SKM-1 (cell line): ENCODE measurements at regions not wholly inside any gene's neighbourhood (a gene's known extent, or its start where the extent isn't known, plus 50 kb on each side); places are given as distances from the start of the nearest gene placed in this dataset.

Experiments used
- DNase-seq: peaks from one replicate; lab custom pipeline; 2025; ENCODE audit not compliant: unreplicated experiment; lab: John Stamatoyannopoulos, UW

DNA sequence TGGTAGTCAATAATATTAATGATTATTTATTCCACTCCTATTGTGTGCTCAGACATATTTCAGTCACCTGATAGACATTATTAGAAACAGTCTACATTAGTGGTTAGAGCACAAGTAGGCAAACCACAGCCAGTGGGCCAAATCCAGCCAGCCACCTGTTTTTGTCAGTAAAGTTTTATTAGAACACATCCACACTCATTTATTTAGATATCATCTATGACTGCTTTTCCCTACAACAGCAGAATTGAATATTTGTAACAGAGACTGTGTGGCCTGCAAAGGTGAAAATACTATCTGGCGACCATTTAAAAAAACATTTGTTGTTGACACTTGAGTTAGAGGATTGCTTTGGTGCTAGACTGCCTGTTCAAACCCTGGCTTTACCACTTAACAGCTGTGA is 220.0 kb upstream of the ZFP64 start:
- no peak for DNase-seq

DNA sequence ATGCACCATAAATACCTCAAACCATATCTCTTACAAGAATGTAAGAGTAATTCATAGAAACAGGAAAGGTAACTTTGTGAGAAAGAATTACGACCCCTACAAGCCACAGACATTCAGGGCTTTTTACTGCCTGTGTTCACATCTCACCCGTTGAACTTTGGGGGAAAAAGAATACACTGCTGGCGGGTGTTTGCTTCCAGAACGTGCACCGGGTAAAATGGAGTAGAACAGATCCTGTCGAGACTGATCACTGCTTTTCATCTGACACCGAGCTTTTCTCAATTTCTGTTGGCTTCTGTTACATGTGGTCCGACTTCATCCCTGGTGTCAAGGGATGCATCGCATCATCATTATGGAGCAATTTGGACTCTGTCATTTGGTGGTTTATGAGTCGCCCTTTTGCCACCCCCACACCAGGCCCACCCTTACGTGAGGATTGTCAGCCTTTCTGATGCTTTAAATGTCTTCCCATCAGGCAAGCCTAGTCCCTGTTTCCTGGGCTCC is 219.2 kb upstream of the ZFP64 start:
- no peak for DNase-seq

DNA sequence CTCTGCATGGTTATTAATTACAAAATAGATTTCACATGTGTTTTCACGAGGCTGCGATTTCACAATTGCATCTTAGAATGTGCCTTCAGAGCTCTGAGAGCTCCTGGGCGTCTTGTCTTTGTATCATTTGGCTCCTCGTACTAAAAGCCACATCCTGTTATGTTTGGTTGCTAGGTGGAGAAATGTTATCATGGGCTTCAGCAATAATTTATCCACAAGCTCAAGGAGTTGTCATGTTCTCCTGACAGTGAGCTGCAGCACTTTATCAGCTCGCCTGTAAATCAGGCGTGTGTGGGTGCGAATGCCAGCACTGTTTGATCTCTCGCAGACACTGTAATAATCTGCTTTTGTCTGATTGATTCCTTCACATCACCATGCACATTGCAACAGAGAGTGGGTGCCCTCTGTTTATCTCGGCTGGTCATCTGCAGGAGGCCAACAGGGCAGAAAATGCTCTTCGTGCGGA is 218.6 kb upstream of the ZFP64 start:
- DNase-seq = no peak

DNA sequence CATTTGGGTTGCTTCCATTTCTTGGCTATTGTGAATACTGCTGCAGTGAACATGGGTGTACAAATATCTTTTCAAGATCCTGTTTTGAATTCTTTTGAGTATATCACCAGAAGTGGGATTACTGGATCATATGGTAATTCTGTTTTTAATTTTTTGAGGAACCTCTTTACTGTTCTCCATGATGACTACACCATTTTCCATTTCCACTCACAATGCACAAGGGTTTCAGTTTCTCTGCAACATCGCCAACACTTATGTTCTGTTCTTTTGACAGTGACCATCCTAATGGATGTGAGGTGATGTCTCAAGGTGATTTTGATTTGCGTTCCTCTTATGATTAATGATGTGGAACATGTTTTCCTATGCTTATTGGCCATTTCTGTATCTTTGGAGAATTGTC is 214.4 kb upstream of the ZFP64 start:
- no peak for DNase-seq

DNA sequence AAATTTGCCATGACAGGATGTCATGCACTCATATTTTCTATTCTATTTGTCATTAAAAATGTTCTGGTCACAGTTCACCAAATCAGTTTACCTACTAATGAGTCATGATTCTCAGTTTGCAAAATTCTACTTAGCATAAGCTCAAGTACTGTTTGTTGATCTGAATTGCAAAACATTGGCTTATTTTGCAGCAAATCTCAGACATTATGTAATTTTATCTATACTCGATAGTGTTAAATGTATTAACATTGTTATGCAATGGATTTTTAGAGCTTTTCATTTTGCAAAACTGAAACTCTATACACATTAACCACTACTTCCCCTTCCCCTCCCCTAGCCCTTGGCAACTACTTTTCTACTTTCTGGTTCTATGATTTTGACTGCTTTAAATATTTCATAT is 213.8 kb upstream of the ZFP64 start:
- DNase-seq = peak; percentile 31

DNA sequence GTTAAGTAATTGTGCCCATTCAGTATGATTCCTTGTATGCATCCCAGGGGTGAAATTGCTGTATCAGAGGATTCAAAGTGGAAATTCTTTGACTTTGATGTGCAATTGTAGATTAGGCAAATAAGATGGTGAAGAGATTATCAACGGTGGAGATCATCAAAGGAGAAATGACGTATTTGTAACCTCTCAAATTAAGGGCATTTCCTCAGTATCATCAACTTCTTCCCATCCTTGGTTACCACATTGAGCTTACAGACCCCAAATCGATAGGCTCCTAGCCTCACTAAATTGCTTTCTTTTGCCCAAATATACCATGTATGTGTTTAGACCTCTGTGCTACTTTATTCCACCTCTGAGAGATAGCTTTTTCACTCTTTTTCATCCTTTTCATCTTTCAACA is 213.1 kb upstream of the ZFP64 start:
- no peak for DNase-seq

DNA sequence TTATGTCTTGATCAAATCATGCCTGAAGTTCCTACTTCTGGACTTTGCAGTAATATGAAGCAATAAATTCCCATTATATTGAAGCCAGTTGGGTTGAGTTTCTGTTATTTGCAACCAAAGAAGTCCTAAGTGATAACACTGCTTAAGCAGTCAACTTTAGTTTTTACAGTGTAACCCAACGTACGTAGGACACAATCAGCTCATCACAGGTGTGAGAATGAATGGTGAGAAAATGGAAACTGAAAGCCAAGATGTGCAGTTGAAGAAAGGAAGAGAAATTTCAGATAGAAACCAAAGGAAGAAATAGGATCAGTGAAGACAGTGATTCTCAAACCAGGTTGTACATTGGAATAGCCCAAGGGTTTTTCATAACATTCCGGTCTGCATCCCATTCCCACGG is 211.4 kb upstream of the ZFP64 start:
- DNase-seq = no peak

DNA sequence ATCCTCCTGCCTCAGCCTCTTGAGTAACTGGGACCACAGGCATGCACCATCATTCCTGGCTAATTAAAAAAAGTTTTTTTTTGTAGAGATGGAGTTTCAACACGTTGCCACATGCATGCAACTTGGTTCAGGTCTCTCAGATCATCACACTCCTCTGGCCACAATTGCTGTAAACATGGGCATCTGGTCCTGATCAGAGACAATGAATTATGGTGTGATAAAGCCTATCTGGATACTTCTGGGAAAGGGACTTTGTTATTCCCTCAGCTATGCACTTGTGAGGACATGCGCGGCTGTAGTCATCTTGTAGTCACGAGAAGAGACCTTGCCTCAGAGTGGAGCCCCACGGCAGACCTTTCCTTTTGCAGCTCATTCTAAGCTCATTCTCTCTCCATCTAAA is 210.9 kb upstream of the ZFP64 start:
- DNase-seq = no peak

DNA sequence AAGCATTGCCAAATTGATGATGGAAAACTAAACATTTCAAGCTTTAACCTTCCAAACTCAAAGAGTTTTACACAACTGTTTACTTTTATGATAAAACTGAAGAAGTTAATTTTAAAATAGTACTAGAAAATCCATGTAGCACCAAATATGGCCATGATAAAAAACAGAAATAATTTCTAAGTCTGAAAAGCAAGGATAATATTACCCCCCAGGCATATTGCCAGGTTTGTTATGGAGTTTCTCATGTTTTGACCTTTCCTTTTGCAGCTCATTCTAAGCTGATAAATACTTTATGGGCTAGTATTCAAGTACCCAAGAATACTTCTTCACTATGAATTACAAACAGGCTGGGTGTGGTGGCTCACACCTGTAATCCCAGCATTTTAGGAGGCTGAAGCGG is 209.9 kb upstream of the ZFP64 start:
- no peak for DNase-seq

DNA sequence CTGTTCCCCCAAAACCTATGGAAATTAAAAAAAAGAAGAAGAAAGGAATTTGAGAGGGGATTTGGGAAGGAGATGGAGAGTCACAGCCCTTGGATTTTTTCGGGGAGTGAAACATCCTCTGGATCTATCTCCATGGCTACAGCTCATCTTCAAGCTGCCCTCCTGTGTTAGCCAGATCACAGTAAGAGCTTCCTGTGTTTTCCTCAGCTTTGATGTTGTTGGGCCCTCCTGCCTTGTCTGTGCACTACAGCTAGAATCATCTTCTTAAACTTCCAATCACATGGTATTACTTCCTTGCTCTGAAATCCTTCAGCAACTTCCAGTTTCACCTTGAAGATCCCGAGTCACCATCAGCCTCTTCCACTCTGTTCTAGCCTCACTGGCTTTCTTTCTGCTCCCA is 207.8 kb upstream of the ZFP64 start:
- DNase-seq = no peak

DNA sequence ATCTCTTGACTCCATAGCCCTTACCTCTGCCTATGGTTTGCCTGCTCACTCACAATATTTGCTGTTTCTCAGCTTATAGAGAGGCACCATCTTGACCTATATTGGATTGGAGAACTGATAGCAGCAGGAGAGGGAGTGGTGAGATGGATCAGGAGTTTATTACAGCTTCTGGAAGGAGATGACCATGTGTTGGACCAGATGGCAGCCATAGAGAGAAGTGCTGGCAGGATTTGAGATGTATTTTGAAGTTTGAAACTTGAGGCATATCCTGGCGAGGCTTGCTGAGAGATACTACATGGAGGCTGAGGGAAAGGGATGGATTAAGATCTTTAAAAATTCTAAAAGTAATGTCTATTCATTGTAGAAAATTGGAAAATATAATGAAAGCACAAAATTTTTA is 198.0 kb upstream of the ZFP64 start:
- DNase-seq = no peak

DNA sequence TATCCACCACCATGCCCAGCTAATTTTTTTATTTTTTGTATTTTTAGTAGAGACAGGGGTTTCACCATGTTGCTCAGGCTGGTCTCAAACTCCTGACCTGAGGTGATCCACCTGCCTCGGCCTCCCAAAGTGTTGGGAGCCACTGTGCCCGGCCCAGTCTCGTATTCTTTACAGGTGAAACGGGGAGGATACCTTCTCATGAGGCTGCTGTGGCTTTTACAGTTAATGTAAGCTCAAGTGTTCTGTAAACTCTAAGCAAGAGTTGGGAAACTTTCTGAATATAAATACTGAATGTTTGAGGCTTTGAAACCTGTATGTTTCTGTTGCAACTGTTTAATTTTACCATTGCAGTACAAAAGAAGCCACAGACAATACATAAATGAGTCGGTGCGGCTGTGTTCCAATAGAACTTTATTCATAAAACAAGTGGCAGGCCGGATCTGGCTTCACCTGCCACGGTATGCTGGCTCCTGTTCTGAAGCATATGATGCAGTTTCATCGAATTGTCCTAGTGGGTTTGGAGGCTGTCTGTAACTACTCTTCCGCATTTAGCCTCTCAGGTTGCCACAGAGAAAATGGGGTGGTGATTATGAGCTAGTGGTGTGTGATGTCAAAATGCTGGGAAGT is 192.5 kb upstream of the ZFP64 start:
- DNase-seq = no peak

DNA sequence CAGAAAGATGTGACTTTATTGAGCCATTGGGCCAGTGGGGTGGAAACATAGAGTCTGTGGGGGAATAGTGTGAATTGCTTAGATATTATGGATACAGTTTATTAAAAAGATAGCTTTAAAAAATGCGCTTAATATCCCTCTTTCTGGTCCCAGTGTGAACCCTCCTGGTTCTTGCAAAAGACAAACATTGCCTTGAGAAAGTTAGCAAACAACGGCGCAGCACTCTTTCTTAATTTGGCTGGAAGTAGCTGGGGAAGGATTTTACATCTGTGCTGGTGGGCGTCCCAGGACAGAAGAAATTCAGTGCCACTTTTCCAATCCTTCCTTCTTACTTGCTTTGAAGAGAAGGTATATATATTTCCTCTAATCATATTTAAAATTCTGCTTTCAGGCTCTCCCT is 191.4 kb upstream of the ZFP64 start:
- DNase-seq = no peak

DNA sequence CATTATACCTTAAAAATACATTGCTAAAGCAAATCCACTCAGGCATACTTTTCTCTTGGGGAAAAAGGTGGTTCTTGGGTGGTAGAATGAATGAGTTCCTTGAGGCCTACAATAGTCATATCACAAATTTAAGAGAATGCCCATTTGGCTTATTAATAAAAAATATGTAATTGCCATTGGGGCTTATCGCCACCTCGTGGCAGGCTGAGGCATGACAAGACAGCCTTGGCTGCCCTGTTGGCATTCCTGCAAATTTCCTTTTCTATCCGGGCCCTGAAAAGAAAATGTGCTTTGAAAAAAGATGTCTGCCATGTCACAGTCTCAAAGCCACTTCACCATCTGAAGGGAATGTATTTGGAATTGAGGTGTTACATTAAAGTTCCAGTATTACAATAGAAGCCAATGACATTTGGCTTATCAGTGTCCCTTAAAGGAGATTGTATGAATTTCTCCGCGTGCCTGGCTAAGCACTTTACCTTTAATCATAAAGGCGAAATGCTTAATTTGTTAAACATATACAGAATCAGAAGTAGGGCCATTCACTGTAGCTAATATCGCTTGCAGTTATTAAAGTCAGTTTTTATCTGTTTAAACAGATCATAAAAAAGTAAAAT is 188.3 kb upstream of the ZFP64 start:
- peak; percentile 14 for DNase-seq

DNA sequence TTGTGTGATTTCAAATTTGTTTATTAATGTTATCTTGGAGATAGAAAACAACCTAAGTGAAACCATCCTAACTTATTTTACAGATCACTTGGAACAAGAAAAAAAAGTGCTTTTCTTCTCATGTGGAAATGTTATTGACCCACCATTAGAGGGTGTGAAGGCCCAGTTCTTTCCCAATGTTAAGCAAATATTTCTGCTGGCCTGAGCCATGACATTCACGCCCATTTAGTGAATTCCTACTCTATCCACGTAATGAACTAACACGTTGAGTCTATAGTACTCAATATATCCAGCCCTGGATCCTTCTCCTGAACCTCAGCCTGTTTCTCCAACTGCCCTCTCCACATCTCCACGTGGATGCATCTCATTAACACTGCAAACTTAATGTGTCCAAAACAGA is 180.6 kb upstream of the ZFP64 start:
- no peak for DNase-seq

DNA sequence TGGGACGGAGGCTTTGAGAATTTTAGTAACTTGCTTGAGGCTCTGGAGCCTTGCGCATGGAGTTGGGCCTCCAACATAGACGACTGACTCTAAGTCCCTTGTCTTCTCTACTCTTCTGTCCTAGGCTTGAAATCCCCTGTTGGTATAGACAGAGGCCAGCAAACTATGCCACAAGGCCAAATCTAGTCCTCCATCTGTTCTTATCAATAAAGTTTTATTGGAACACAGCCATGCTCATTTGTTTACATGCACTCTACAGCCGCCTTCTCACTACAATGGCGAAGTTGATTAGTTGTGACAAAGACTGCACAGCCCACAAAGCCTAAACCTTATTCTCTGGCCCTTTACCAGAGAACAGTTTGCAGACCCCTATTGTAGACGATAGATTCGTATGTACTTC is 174.1 kb upstream of the ZFP64 start:
- no peak for DNase-seq

DNA sequence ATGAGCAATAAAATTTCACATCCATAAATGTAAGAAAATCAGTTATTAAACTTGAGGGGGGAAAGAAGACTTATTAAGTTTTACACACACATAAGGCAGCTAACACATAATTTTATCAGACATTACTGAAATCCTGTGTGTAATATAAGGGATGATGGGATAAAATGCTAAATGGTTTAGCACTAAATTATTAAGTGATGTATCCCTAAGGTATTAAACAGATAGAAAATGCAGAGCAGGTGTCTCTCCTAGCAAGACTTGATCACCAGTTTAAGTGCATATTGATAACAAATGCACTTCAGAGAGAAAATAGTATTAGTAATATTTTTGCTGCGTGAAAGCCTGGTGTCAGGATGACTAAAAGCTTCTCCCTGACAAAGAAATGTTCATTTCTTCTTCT is 172.8 kb upstream of the ZFP64 start:
- DNase-seq = no peak

DNA sequence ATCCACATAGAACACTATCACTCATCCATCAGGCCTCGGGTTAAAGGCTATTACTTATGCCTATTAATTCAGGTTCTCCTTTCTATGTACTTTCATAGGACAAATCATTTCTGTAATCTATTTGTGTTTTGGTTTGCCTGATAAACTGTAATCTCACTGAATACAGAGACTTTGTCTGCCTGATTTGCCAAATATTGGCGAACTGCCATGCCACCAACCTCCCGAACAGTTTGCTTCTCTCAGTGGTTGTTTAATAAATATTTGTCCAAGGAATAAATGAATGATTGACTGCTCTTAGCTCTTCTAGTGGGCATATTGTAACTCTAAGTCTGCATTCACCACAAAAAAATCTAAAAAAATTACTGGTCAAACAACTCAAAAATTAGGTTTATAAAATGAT is 170.1 kb upstream of the ZFP64 start:
- DNase-seq = no peak

DNA sequence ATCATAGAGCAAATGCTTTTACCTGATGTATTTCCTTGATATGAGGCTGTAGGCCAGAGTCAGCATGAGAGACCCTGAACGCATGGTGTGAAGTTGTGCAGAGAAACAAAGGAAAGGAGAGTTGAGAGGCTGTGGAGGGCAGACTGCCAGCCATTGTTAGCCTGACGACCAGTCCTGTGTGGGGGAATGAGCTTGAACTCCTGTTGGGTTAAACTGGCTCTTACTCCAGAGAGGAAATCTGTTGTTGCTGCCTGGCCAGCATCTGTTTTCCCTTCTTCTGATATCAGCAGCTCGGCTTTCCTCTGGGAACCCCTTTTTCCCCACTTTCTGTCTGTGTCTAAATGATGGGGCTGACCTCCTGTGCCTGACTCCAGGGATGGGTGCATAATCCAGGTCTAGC is 158.2 kb upstream of the ZFP64 start:
- DNase-seq = no peak

DNA sequence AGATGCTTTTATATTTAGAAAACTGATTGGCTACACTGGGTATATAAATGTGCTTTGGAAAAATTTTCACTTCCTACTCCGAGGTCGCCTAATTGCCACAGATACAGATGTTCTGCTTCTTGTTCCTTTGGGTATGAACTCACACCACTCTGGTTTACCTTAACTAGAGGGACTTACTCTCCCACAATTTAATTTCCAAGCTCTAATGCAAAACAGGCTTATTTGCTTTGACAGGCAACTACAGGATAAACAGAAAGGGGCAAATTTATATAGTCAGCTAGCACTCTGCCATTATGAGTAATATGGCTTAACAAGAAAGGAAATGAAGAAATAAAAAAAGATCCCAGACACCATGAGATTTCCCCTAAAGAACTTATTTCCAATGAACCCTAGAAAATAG is 156.9 kb upstream of the ZFP64 start:
- DNase-seq = no peak

DNA sequence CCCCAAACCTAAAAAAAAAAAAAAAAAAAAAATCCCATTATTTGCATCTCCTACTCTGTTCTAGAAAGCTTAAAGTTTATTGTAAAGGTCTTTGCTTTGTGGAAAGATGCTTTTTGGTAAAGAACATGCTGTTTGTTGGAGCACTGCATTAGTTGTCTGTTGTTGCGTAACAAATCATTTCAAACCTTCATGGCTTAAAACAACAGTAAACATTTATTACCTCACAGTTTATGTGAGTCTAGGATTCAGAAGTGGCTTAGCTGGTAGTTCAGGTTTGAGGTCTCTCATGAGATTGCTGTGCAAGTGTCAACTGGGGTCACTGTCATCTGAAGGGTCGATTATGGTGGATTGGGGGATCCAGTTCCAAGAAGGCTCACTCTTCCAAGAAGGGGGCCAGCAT is 155.2 kb upstream of the ZFP64 start:
- DNase-seq = no peak

DNA sequence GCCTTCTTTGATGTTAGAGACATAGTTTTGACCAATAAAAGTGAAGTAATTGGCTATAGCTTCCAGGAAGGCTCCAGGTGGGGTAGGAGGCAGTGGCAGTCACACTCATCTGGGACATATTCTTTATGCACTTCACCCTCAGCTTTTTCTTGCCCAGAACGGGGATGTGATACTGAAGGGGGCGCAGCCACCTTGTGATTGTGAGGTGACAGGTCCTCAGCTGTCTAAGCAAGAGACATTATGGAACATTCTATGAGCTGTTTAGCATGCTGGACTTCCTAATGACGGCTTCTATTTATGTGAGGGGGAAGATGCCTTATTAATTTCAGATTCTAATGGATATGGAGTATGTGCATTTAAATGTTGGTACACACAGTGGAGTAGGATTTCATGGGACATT is 151.3 kb upstream of the ZFP64 start:
- DNase-seq = no peak

DNA sequence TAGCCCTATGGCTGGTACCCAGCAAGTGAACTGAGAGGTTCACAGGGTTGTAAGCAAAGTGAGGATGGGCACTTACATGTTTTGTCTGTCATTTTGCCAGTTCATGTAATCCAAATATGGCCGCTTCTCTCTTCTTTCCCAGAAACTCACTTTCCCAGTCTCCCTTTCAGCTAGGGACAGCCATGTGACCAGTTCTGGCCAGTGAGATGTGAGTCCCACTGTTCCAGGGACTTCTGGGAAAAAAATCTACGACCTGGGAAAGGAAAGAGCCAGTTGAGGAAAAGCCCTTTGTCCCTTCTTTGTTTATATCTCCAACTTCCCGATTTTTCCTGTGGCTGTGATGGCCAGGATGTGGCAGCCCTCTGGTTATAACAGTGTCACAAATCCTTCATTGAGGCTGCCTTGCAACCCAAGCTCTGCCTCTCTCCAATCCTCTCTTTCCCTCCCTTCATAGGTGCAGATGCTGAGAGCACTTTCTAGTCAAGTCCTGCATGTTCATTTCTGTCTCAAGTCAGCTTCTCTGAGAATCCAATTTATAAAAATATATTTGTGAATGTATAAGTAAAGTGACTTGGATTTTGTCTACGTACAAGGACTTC is 148.6 kb upstream of the ZFP64 start:
- no peak for DNase-seq
